HG03520 (cell line): ENCODE measurements at regions not wholly inside any gene's neighbourhood (a gene's known extent, or its start where the extent isn't known, plus 50 kb on each side); places are given as distances from the start of the nearest gene placed in this dataset.
"Not testable (repeated sequence)": the region's sequence is repeated elsewhere in the genome, so short reads cannot be mapped to it uniquely, and the experiment has no call there.

Experiments used
- ATAC-seq: cut with Tn5 transposase; IDR thresholded peaks from one replicate; pipeline ENCODE4 v1.9.1; 2021; ENCODE audit warnings: mild to moderate bottlenecking, moderate library complexity; ENCODE audit not compliant: unreplicated experiment

GRCh38 chr3:80668100-80668499, 900.3 kb upstream of the ROBO1 start:
- ATAC-seq, result no peak

GRCh38 chr3:80663426-80663825, 895.6 kb upstream of the ROBO1 start:
- no peak for ATAC-seq

- no peak for ATAC-seq
Observed at GRCh38 chr3:80655216-80655615, 887.4 kb upstream of the ROBO1 start.

GRCh38 chr3:80649170-80649569, 881.4 kb upstream of the ROBO1 start:
- ATAC-seq, result no peak

- ATAC-seq, result no peak
Observed at GRCh38 chr3:80643421-80643820, 875.6 kb upstream of the ROBO1 start.

GRCh38 chr3:80618295-80619256, 850.8 kb upstream of the ROBO1 start:
- ATAC-seq, result no peak

GRCh38 chr3:80612366-80612765, 844.6 kb upstream of the ROBO1 start:
- ATAC-seq, result no peak

GRCh38 chr3:80608072-80608471, 840.3 kb upstream of the ROBO1 start:
- ATAC-seq, result not testable (repeated sequence)

GRCh38 chr3:80606073-80606472, 838.3 kb upstream of the ROBO1 start:
- no peak for ATAC-seq

GRCh38 chr3:80601479-80601878, 833.7 kb upstream of the ROBO1 start:
- ATAC-seq, result no peak

- no peak for ATAC-seq
Observed at GRCh38 chr3:80592792-80593191, 825.0 kb upstream of the ROBO1 start.

- ATAC-seq, result no peak
Observed at GRCh38 chr3:80586338-80586737, 818.5 kb upstream of the ROBO1 start.

GRCh38 chr3:80580146-80580545, 812.3 kb upstream of the ROBO1 start:
- ATAC-seq, result no peak

GRCh38 chr3:80564391-80564790, 796.6 kb upstream of the ROBO1 start:
- no peak for ATAC-seq

- no peak for ATAC-seq
Observed at GRCh38 chr3:80559701-80560100, 791.9 kb upstream of the ROBO1 start.

- ATAC-seq, result no peak
Observed at GRCh38 chr3:80556763-80557162, 789.0 kb upstream of the ROBO1 start.

GRCh38 chr3:80554304-80554703, 786.5 kb upstream of the ROBO1 start:
- ATAC-seq, result no peak

GRCh38 chr3:80553211-80553610, 785.4 kb upstream of the ROBO1 start:
- no peak for ATAC-seq

- ATAC-seq, result no peak
Observed at GRCh38 chr3:80550174-80550573, 782.4 kb upstream of the ROBO1 start.

GRCh38 chr3:80549173-80549572, 781.4 kb upstream of the ROBO1 start:
- ATAC-seq, result no peak

- no peak for ATAC-seq
Observed at GRCh38 chr3:80543154-80543553, 775.4 kb upstream of the ROBO1 start.

GRCh38 chr3:80542456-80542855, 774.7 kb upstream of the ROBO1 start:
- no peak for ATAC-seq

- ATAC-seq, result no peak
Observed at GRCh38 chr3:80537680-80538079, 769.9 kb upstream of the ROBO1 start.
